ENCODE measurements at regions not wholly inside any gene's neighbourhood (a gene's known extent, or its start where the extent isn't known, plus 50 kb on each side); places are given as distances from the start of the nearest gene placed in this dataset.

- Mint-ChIP-seq H3K27me3 (peaks cover 1% of the 10 kb centered on the region), H3K4me3 (no peak overlapping the region), H3K9me3 (no peaks in the 10 kb centered on the region), H3K4me1 (peaks cover 6% of the 10 kb centered on the region), H3K36me3 (no peaks in the 10 kb centered on the region), H3K27ac (no peak overlapping the region)
- DNase-seq (ENCODE audit: low spot score in 2 of 2) (no peak), ATAC-seq (ENCODE audit: low read depth) (no peak)
Observed at GRCh38 chr10:30188101-30188500, 128.7 kb upstream of the JCAD start.

- no peaks in the 10 kb centered on the region for H3K36me3 Mint-ChIP-seq
- ATAC-seq (ENCODE audit: low read depth) (no peak), DNase-seq (ENCODE audit: low spot score in 2 of 2) (no peak)
- H3K27me3 Mint-ChIP-seq, result peaks cover 1% of the 10 kb centered on the region
- H3K9me3 Mint-ChIP-seq, result no peaks in the 10 kb centered on the region
- peaks cover 6% of the 10 kb centered on the region for H3K4me1 Mint-ChIP-seq
- H3K27ac Mint-ChIP-seq, result no peak overlapping the region
- no peak overlapping the region for H3K4me3 Mint-ChIP-seq
Observed at GRCh38 chr10:30187010-30187409, 127.6 kb upstream of the JCAD start.

GRCh38 chr10:30186371-30186875 is 127.0 kb upstream of the JCAD start:
- Mint-ChIP-seq H3K27me3 (peaks cover 1% of the 10 kb centered on the region), H3K4me1 (peaks cover 6% of the 10 kb centered on the region), H3K9me3 (no peaks in the 10 kb centered on the region), H3K27ac (no peak overlapping the region), H3K4me3 (no peak overlapping the region), H3K36me3 (no peaks in the 10 kb centered on the region)
- no peak for DNase-seq (ENCODE audit: low spot score in 2 of 2)
- no peak for ATAC-seq (ENCODE audit: low read depth)

GRCh38 chr10:30185916-30186315 is 126.5 kb upstream of the JCAD start:
- DNase-seq (ENCODE audit: low spot score in 2 of 2), result no peak

GRCh38 chr10:30185341-30185740 is 126.0 kb upstream of the JCAD start:
- H3K27ac Mint-ChIP-seq, result no peak overlapping the region
- no peak for ATAC-seq (ENCODE audit: low read depth)
- peaks cover 6% of the 10 kb centered on the region for H3K4me1 Mint-ChIP-seq
- H3K9me3 Mint-ChIP-seq, result no peaks in the 10 kb centered on the region
- H3K36me3 Mint-ChIP-seq, result no peaks in the 10 kb centered on the region
- no peak for DNase-seq (ENCODE audit: low spot score in 2 of 2)
- H3K27me3 Mint-ChIP-seq, result peaks cover 1% of the 10 kb centered on the region
- no peak overlapping the region for H3K4me3 Mint-ChIP-seq

More at GRCh38 chr10:30185916-30186315, 126.5 kb upstream of the JCAD start:
- Mint-ChIP-seq H3K4me1 (peaks cover 6% of the 10 kb centered on the region), H3K4me3 (no peak overlapping the region), H3K36me3 (no peaks in the 10 kb centered on the region), H3K27me3 (peaks cover 1% of the 10 kb centered on the region), H3K9me3 (no peaks in the 10 kb centered on the region), H3K27ac (no peak overlapping the region)
- ATAC-seq (ENCODE audit: low read depth), result no peak

GRCh38 chr10:30184397-30185033 is 125.1 kb upstream of the JCAD start:
- H3K9me3 Mint-ChIP-seq, result no peaks in the 10 kb centered on the region
- DNase-seq (ENCODE audit: low spot score in 2 of 2) (no peak), ATAC-seq (ENCODE audit: low read depth) (no peak)
- H3K27me3 Mint-ChIP-seq, result peaks cover 1% of the 10 kb centered on the region
- H3K4me1 Mint-ChIP-seq, result peaks cover 6% of the 10 kb centered on the region
- H3K36me3 Mint-ChIP-seq, result no peaks in the 10 kb centered on the region
- H3K4me3 Mint-ChIP-seq, result no peak overlapping the region
- H3K27ac Mint-ChIP-seq, result no peak overlapping the region

- no peak overlapping the region for H3K27ac Mint-ChIP-seq
- H3K4me3 Mint-ChIP-seq, result no peak overlapping the region
- DNase-seq (ENCODE audit: low spot score in 2 of 2) (no peak), ATAC-seq (ENCODE audit: low read depth) (no peak)
- peaks cover 1% of the 10 kb centered on the region for H3K27me3 Mint-ChIP-seq
- H3K4me1 Mint-ChIP-seq, result peaks cover 6% of the 10 kb centered on the region
- no peaks in the 10 kb centered on the region for H3K36me3 Mint-ChIP-seq
- H3K9me3 Mint-ChIP-seq, result no peaks in the 10 kb centered on the region
Observed at GRCh38 chr10:30183055-30183402, 123.6 kb upstream of the JCAD start.

- peaks cover 1% of the 10 kb centered on the region for H3K27me3 Mint-ChIP-seq
- no peaks in the 10 kb centered on the region for H3K36me3 Mint-ChIP-seq
- no peak overlapping the region for H3K27ac Mint-ChIP-seq
- H3K4me3 Mint-ChIP-seq, result no peak overlapping the region
- no peak for DNase-seq (ENCODE audit: low spot score in 2 of 2)
- H3K9me3 Mint-ChIP-seq, result no peaks in the 10 kb centered on the region
- no peak for ATAC-seq (ENCODE audit: low read depth)
- peaks cover 6% of the 10 kb centered on the region for H3K4me1 Mint-ChIP-seq
Observed at GRCh38 chr10:30182191-30183054, 123.0 kb upstream of the JCAD start.

- H3K4me1 Mint-ChIP-seq, result no peaks in the 10 kb centered on the region
- ATAC-seq (ENCODE audit: low read depth) (no peak), DNase-seq (ENCODE audit: low spot score in 2 of 2) (no peak)
- H3K4me3 Mint-ChIP-seq, result no peak overlapping the region
- H3K36me3 Mint-ChIP-seq, result no peaks in the 10 kb centered on the region
- H3K27ac Mint-ChIP-seq, result no peak overlapping the region
- H3K9me3 Mint-ChIP-seq, result no peaks in the 10 kb centered on the region
- H3K27me3 Mint-ChIP-seq, result peaks cover 7% of the 10 kb centered on the region
Observed at GRCh38 chr10:30178356-30178964, 119.1 kb upstream of the JCAD start.

- H3K9me3 Mint-ChIP-seq, result peaks cover 1% of the 10 kb centered on the region
- peaks cover 2% of the 10 kb centered on the region for H3K4me1 Mint-ChIP-seq
- no peak overlapping the region for H3K4me3 Mint-ChIP-seq
- peaks cover 9% of the 10 kb centered on the region for H3K27me3 Mint-ChIP-seq
- H3K27ac Mint-ChIP-seq, result no peak overlapping the region
- no peak for DNase-seq (ENCODE audit: low spot score in 2 of 2)
- no peaks in the 10 kb centered on the region for H3K36me3 Mint-ChIP-seq
- ATAC-seq (ENCODE audit: low read depth), result no peak
Observed at GRCh38 chr10:30176776-30177533, 117.6 kb upstream of the JCAD start.

- Mint-ChIP-seq H3K27ac (no peak overlapping the region), H3K36me3 (no peaks in the 10 kb centered on the region), H3K27me3 (peaks cover 9% of the 10 kb centered on the region), H3K4me1 (peaks cover 2% of the 10 kb centered on the region), H3K9me3 (peaks cover 1% of the 10 kb centered on the region), H3K4me3 (no peak overlapping the region)
- DNase-seq (ENCODE audit: low spot score in 2 of 2), result no peak
- no peak for ATAC-seq (ENCODE audit: low read depth)
Observed at GRCh38 chr10:30176182-30176581, 116.8 kb upstream of the JCAD start.

- peaks cover 11% of the 10 kb centered on the region for H3K27me3 Mint-ChIP-seq
- DNase-seq (ENCODE audit: low spot score in 2 of 2) (no peak), ATAC-seq (ENCODE audit: low read depth) (no peak)
- H3K4me1 Mint-ChIP-seq, result peaks cover 2% of the 10 kb centered on the region
- peaks cover 4% of the 10 kb centered on the region for H3K9me3 Mint-ChIP-seq
- H3K27ac Mint-ChIP-seq, result no peak overlapping the region
- no peaks in the 10 kb centered on the region for H3K36me3 Mint-ChIP-seq
- no peak overlapping the region for H3K4me3 Mint-ChIP-seq
Observed at GRCh38 chr10:30172673-30173072, 113.3 kb upstream of the JCAD start.

- H3K4me1 Mint-ChIP-seq, result peaks cover 2% of the 10 kb centered on the region
- no peak for ATAC-seq (ENCODE audit: low read depth)
Observed at GRCh38 chr10:30172091-30172490, 112.7 kb upstream of the JCAD start.

GRCh38 chr10:30171601-30172000 is 112.2 kb upstream of the JCAD start:
- Mint-ChIP-seq H3K4me1 (peaks cover 2% of the 10 kb centered on the region), H3K4me3 (no peak overlapping the region), H3K9me3 (peaks cover 4% of the 10 kb centered on the region), H3K27me3 (peaks cover 14% of the 10 kb centered on the region), H3K36me3 (no peaks in the 10 kb centered on the region), H3K27ac (no peak overlapping the region)
- no peak for DNase-seq (ENCODE audit: low spot score in 2 of 2)
- no peak for ATAC-seq (ENCODE audit: low read depth)

More at GRCh38 chr10:30172091-30172490, 112.7 kb upstream of the JCAD start:
- Mint-ChIP-seq H3K9me3 (peaks cover 4% of the 10 kb centered on the region), H3K27me3 (peaks cover 12% of the 10 kb centered on the region), H3K4me3 (no peak overlapping the region), H3K36me3 (no peaks in the 10 kb centered on the region), H3K27ac (no peak overlapping the region)
- no peak for DNase-seq (ENCODE audit: low spot score in 2 of 2)

Measured in memory B cell (primary cell).